H1 (cell line): ENCODE measurements at regions not wholly inside any gene's neighbourhood (a gene's known extent, or its start where the extent isn't known, plus 50 kb on each side); places are given as distances from the start of the nearest gene placed in this dataset.

Source experiments
- BCL11A ChIP-seq, 2 experiments: IDR thresholded peaks; one replicate each; pipeline ENCODE4 v1.6.1; 2011; ENCODE audit warnings: low read depth in 2 of 2, low read length in 2 of 2, mild to moderate bottlenecking in 2 of 2
- HDAC6 ChIP-seq: IDR thresholded peaks from one replicate; pipeline ENCODE4 v1.7.1; 2012; ENCODE audit warnings: low read depth, mild to moderate bottlenecking, inconsistent platforms, low read length, moderate library complexity

DNA sequence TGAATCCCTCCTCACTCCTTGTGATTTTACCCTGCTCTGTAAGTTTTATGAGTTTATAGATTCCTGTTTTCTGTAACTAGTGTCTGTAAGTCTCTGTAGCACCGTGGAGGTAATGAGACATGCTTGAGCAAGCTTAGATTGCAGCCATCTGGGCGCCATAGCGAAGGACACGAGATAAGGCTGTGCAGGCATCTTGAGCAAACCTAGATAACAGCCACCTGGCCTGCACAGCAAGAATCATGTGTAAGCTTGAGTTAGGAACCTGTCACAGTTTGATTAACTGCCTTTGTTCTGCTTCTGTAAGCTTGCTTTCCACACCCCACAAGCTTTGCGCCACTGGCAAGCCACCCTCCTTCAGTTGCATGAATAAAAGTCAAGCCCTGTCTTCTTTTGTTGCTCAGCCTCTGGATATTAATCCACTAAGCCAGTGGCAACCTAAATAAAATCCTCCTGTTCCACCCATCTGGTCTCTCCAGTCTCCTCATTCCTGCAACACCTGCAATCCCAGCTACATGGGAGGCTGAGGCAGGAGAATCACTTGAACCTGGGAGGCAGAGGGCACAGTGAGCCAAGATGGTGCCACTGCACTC lies 270.6 kb upstream of the RGPD4 start (continued):
- no peak for TF ChIP-seq BCL11A (IDR thresholded peaks at IDR 0.05; ENCODE audit: low read depth in 2 of 2, low read length in 2 of 2)
- TF ChIP-seq HDAC6: no peak
